ENCODE measurements at regions not wholly inside any gene's neighbourhood (a gene's known extent, or its start where the extent isn't known, plus 50 kb on each side); places are given as distances from the start of the nearest gene placed in this dataset.

- no peak for TF ChIP-seq CTCF (IDR thresholded peaks at IDR 0.05; ENCODE audit: low read length)
- no peak for TF ChIP-seq EZH2 (optimal IDR thresholded peaks at IDR 0.05; ENCODE audit: low read depth, low read length)
These were observed 62.8 kb upstream of the GRIA3 start for GRCh38 chrX:123121241-123121640.
